B cell (primary cell): ENCODE measurements at regions not wholly inside any gene's neighbourhood (a gene's known extent, or its start where the extent isn't known, plus 50 kb on each side); places are given as distances from the start of the nearest gene placed in this dataset.

ENCODE experiments used
- ATAC-seq: fragments of 200-7000 bp; cut with Tn5 transposase; one replicate; pipeline ENCODE4 v1.10.0; 2021; ENCODE audit warnings: low read depth, mild to moderate bottlenecking, moderate number of reproducible peaks, moderate library complexity
- CTCF ChIA-PET: fragments of 350-600 bp; sonication (Branson Sonifier 250); formaldehyde crosslinking; loops from one replicate; lab custom pipeline; 2021; ENCODE audit warnings: antibody characterized with exemption, inconsistent platforms; lab: Charles Lee
- POLR2A ChIA-PET: fragments of 350-600 bp; sonication (Branson Sonifier 250); formaldehyde crosslinking; loops from one replicate; lab custom pipeline; 2021; ENCODE audit warnings: antibody characterized with exemption; lab: Charles Lee
- DNase-seq: peaks from one replicate; pipeline ENCODE4 v3.0.0; 2013
- H2AFZ ChIP-seq: 2 replicates; pipeline ENCODE4 v1.6.1; 2012; ENCODE audit warnings: mild to moderate bottlenecking, low read depth, low read length; ENCODE audit not compliant: insufficient read depth, poor library complexity, severe bottlenecking
- H3K27ac ChIP-seq, 2 donors: 1 replicate in 1 of 2; 2 replicates in 1 of 2; pipeline ENCODE4 v1.5.1; 2012 to 2013; ENCODE audit warnings: low read length in 2 of 2, mild to moderate bottlenecking in 2 of 2, moderate library complexity in 1 of 2
- H3K27me3 ChIP-seq, 4 experiments: fragments of 200-600 bp in 1 of 4; sonication (generic) in 1 of 4; replicated peaks in 1 of 4; 1 replicate in 2 of 4; 2 replicates in 2 of 4; pipeline versions ENCODE4 v1.6.1 to v1.7.0; 2013 to 2016; ENCODE audit warnings: low read length in 3 of 4, mild to moderate bottlenecking in 2 of 4, mixed read lengths in 1 of 4, moderate library complexity in 1 of 4; ENCODE audit not compliant: insufficient read depth in 4 of 4, control insufficient read depth in 3 of 4; ENCODE audit errors: control extremely low read depth in 1 of 4
- H3K36me3 ChIP-seq, 2 experiments: replicated peaks in 1 of 2; 1 replicate in 1 of 2; 2 replicates in 1 of 2; pipeline versions ENCODE4 v1.6.1 to v1.7.1; 2013; ENCODE audit warnings: low read length in 1 of 2; ENCODE audit not compliant: insufficient read depth in 2 of 2, control insufficient read depth in 1 of 2; ENCODE audit errors: control extremely low read depth in 1 of 2, extremely low read depth in 1 of 2
- H3K4me1 ChIP-seq, 2 donors: fragments of 200-600 bp in 1 of 2; sonication (generic) in 1 of 2; 1 replicate in 1 of 2; 2 replicates in 1 of 2; pipeline versions ENCODE4 v1.5.1 to v1.6.1; 2013 to 2017; ENCODE audit warnings: low read length in 2 of 2; ENCODE audit not compliant: control insufficient read depth in 2 of 2, insufficient read depth in 2 of 2
- H3K4me2 ChIP-seq: replicated peaks from 2 replicates; pipeline ENCODE3; 2012; ENCODE audit warnings: mild to moderate bottlenecking, low read depth, low read length; ENCODE audit not compliant: poor library complexity, severe bottlenecking
- H3K4me3 ChIP-seq, 5 experiments: fragments of 200-600 bp in 1 of 5; sonication (generic) in 1 of 5; 1 replicate in 3 of 5; 2 replicates in 2 of 5; pipeline versions ENCODE4 v1.5.1 to v1.7.0; 2011 to 2016; ENCODE audit warnings: low read length in 4 of 5, mild to moderate bottlenecking in 4 of 5, low read depth in 2 of 5, control low read depth in 1 of 5, moderate library complexity in 1 of 5; ENCODE audit not compliant: insufficient read depth in 1 of 5; ENCODE audit errors: control extremely low read depth in 1 of 5, extremely low read depth in 1 of 5
- H3K79me2 ChIP-seq: fragments of 200-600 bp; sonication (generic); one replicate; pipeline ENCODE4 v1.6.0; 2016; ENCODE audit warnings: low read length; ENCODE audit not compliant: control insufficient read depth, insufficient read depth
- H3K9ac ChIP-seq: fragments of 200-600 bp; sonication (generic); 2 replicates; pipeline ENCODE4 v1.6.1; 2017; ENCODE audit warnings: mild to moderate bottlenecking, low read length, moderate library complexity
- H3K9me3 ChIP-seq, 3 donors: one replicate each; pipeline versions ENCODE4 v1.6.1 to v1.7.1; 2013; ENCODE audit warnings: low read length in 2 of 3; ENCODE audit not compliant: control insufficient read depth in 2 of 3, insufficient read depth in 1 of 3; ENCODE audit errors: control extremely low read depth in 1 of 3
- H4K20me1 ChIP-seq: 2 replicates; pipeline ENCODE4 v1.6.0; 2012; ENCODE audit warnings: mild to moderate bottlenecking, low read length; ENCODE audit not compliant: insufficient read depth, control insufficient read depth, poor library complexity, severe bottlenecking
- H3K27ac Mint-ChIP-seq: one replicate; pipeline ENCODE4 v1.8.0; 2021; ENCODE audit warnings: mixed read lengths
- H3K27me3 Mint-ChIP-seq: one replicate; pipeline ENCODE4 v1.8.0; 2021; ENCODE audit warnings: mixed read lengths
- H3K4me1 Mint-ChIP-seq: one replicate; pipeline ENCODE4 v1.8.0; 2021; ENCODE audit warnings: mixed read lengths
- H3K4me3 Mint-ChIP-seq: one replicate; pipeline ENCODE4 v1.8.0; 2021; ENCODE audit warnings: mixed read lengths
- H3K9me3 Mint-ChIP-seq: one replicate; pipeline ENCODE4 v1.8.0; 2022; ENCODE audit warnings: mixed read lengths; ENCODE audit not compliant: insufficient read depth
- EZH2 ChIP-seq: IDR thresholded peaks from 2 replicates; pipeline ENCODE4 v1.6.1; 2012; ENCODE audit warnings: borderline replicate concordance, low read depth, mild to moderate bottlenecking, moderate library complexity, low read length; ENCODE audit not compliant: insufficient read depth, poor library complexity, severe bottlenecking
- WGBS: methylation state at CpG from one replicate; pipeline ENCODE4 v1.1.5; 2013; ENCODE audit warnings: missing lambda C conversion rate; ENCODE audit not compliant: insufficient coverage; 5-methylcytosine and 5-hydroxymethylcytosine counted together
- intact Hi-C: fragments of 100-400 bp; cut with micrococcal nuclease; formaldehyde crosslinking; loops from one replicate; pipeline ENCODE4 v1.10.0; 2022
- TF ChIP-seq, protein P1 (sequence below): fragments of 200-600 bp; IDR thresholded peaks from one replicate; pipeline ENCODE4 v1.8.0; 2022; ENCODE audit warnings: antibody characterized with exemption, mild to moderate bottlenecking

GRCh38 chr5:82348784-82349425 lies 70.8 kb upstream of the RPS23 start:
- Mint-ChIP-seq H3K27ac (no peak overlapping the region), H3K4me3 (no peak overlapping the region), H3K9me3 (no peaks in the 10 kb centered on the region), H3K4me1 (no peaks in the 10 kb centered on the region), H3K27me3 (peaks cover under 1% of the 10 kb centered on the region)
- H3K27me3 ChIP-seq = no peaks in the 10 kb centered on the region
- ChIA-PET CTCF (interaction anchor here (0.6 to 2.4 kb wide), 3 partner anchors 10 to 1213 kb away, joined by 4 to 13 read pairs (median 9); no protein-coding TSS in a partner anchor), POLR2A (no interaction called here)
- no peak overlapping the region for H3K9ac ChIP-seq
- H3K27ac ChIP-seq = no peak overlapping the region
- H3K4me2 ChIP-seq = no peak overlapping the region
- no peaks in the 10 kb centered on the region for H3K36me3 ChIP-seq
- 94% methylated on average over 3 of the region's 4 CpGs for WGBS
- intact Hi-C loops = no loop called here
- H3K4me1 ChIP-seq = no peaks in the 10 kb centered on the region
- no peaks in the 10 kb centered on the region for H4K20me1 ChIP-seq
- DNase-seq = no peak
- no peaks in the 10 kb centered on the region for H3K9me3 ChIP-seq
- no peak overlapping the region for H3K4me3 ChIP-seq
- ATAC-seq = no peak
- H3K79me2 ChIP-seq = no peaks in the 10 kb centered on the region
- no peak overlapping the region for H2AFZ ChIP-seq
- TF ChIP-seq, protein P1, sequence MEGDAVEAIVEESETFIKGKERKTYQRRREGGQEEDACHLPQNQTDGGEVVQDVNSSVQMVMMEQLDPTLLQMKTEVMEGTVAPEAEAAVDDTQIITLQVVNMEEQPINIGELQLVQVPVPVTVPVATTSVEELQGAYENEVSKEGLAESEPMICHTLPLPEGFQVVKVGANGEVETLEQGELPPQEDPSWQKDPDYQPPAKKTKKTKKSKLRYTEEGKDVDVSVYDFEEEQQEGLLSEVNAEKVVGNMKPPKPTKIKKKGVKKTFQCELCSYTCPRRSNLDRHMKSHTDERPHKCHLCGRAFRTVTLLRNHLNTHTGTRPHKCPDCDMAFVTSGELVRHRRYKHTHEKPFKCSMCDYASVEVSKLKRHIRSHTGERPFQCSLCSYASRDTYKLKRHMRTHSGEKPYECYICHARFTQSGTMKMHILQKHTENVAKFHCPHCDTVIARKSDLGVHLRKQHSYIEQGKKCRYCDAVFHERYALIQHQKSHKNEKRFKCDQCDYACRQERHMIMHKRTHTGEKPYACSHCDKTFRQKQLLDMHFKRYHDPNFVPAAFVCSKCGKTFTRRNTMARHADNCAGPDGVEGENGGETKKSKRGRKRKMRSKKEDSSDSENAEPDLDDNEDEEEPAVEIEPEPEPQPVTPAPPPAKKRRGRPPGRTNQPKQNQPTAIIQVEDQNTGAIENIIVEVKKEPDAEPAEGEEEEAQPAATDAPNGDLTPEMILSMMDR = no peak
- TF ChIP-seq EZH2 = no peak

DNA sequence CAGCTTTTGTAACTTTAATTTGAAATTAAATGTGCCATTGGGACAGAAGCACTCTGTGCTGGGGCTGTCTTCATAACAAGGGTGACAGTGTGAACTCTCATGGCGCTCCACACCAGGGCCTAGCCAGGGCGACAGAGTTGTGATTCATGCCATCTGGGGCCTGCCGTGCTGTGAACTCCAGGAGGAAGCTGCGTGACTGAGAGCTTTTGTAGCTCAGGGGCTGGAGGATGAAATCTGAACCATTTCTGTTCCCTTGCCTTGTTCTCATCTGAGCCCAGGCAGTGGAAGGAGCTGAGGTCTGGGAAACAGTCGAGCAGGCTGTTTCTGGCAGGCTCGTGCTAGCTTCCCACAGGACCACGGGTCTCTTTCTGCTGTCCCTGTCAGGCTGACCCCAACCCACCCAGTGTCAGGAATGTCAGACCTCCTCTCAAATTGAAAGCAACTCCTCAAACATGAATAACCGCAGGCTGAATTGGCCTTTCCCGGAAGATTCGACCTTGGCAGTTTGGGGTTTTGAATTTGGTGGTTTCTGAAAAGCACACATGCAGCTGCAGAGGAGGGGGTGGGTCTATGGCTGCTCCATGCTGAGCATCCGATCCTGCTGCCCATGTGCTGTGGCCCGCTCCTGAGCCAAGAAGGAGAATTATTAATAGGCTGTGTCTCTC lies 69.2 kb upstream of the RPS23 start:
- intact Hi-C loops = no loop called here
- H3K27me3 Mint-ChIP-seq = peaks cover 5% of the 10 kb centered on the region
- no peak overlapping the region for H3K27ac Mint-ChIP-seq
- POLR2A ChIA-PET = no interaction called here
- Histone ChIP-seq H3K36me3 (no peaks in the 10 kb centered on the region), H3K9ac (no peak overlapping the region), H3K4me2 (no peak overlapping the region), H2AFZ (no peak overlapping the region), H3K27me3 (no peaks in the 10 kb centered on the region), H3K79me2 (no peaks in the 10 kb centered on the region), H3K4me1 (no peaks in the 10 kb centered on the region), H3K27ac (no peak overlapping the region), H3K4me3 (no peak overlapping the region), H4K20me1 (no peaks in the 10 kb centered on the region), H3K9me3 (no peaks in the 10 kb centered on the region)
- H3K9me3 Mint-ChIP-seq = no peaks in the 10 kb centered on the region
- 90% methylated on average over 11 of the region's 12 CpGs for WGBS
- H3K4me1 Mint-ChIP-seq = no peaks in the 10 kb centered on the region
- H3K4me3 Mint-ChIP-seq = no peak overlapping the region
- no peak for ATAC-seq
- no peak for TF ChIP-seq EZH2
- TF ChIP-seq, protein P1 = no peak
- DNase-seq = no peak
- CTCF ChIA-PET = no interaction called here
